ENCODE measurements at regions not wholly inside any gene's neighbourhood (a gene's known extent, or its start where the extent isn't known, plus 50 kb on each side); places are given as distances from the start of the nearest gene placed in this dataset.

- Mint-ChIP-seq H3K9me3 (peaks cover 96% of the 10 kb centered on the region), H3K27ac (no peak overlapping the region)
- H3K4me3 ChIP-seq = no peak overlapping the region
Measured at GRCh38 chr12:126019385-126019784, 954.1 kb downstream of the AACS start.

More at GRCh38 chr12:126019385-126019784, 954.1 kb downstream of the AACS start:
- Histone ChIP-seq H3K4me1 (ENCODE audit: insufficient read depth) (no peaks in the 10 kb centered on the region), H3K36me3 (ENCODE audit: insufficient read depth) (no peaks in the 10 kb centered on the region; the same call in 1 of the 2 replicates), H3K9me2 (ENCODE audit: insufficient read depth) (no peaks in the 10 kb centered on the region), H3K27ac (ENCODE audit: low read depth) (no peak overlapping the region), H4K20me1 (replicated peaks; ENCODE audit: insufficient read depth) (no peaks in the 10 kb centered on the region), H3F3A (replicated peaks; ENCODE audit: low read depth) (no peaks in the 10 kb centered on the region), H2AFZ (no peak overlapping the region), H3K4me2 (no peak overlapping the region), H3K79me2 (replicated peaks; ENCODE audit: insufficient read depth) (no peaks in the 10 kb centered on the region), H3K27me3 (ENCODE audit: insufficient read depth) (no peaks in the 10 kb centered on the region)
- ATAC-seq (no peak), DNase-seq (ENCODE audit: low spot score) (no peak)
- Mint-ChIP-seq H3K4me3 (no peak overlapping the region), H3K27me3 (ENCODE audit: insufficient read depth, low read depth, poor library complexity) (peaks cover 9% of the 10 kb centered on the region), H3K36me3 (ENCODE audit: low read depth) (peaks cover 47% of the 10 kb centered on the region), H3K4me1 (no peaks in the 10 kb centered on the region)
- no peak for TF ChIP-seq ZNF114 (CRISPR knock-in tag; IDR thresholded peaks at IDR 0.05)
- no peak for TF ChIP-seq CREB1 (CRISPR knock-in tag; IDR thresholded peaks at IDR 0.05; ENCODE audit: low read depth)
- TF ChIP-seq EZH2 (IDR thresholded peaks at IDR 0.05; ENCODE audit: low read depth, unreplicated experiment) = no peak
- TF ChIP-seq POLR2AphosphoS5 (IDR thresholded peaks at IDR 0.05; ENCODE audit: low read depth) = no peak
- TF ChIP-seq CTCF (conservative IDR thresholded peaks at IDR 0.05; ENCODE audit: low read depth in 2 of 2) = no peak
- TF ChIP-seq NANOG (IDR thresholded peaks at IDR 0.05; ENCODE audit: borderline replicate concordance) = no peak
- TF ChIP-seq ZNF462 (CRISPR knock-in tag; IDR thresholded peaks at IDR 0.05) = no peak
- no peak for TF ChIP-seq ETS1 (IDR thresholded peaks at IDR 0.05)
- no peak for TF ChIP-seq ZNF331 (CRISPR knock-in tag; IDR thresholded peaks at IDR 0.05; ENCODE audit: low read depth)
- TF ChIP-seq JUNB (IDR thresholded peaks at IDR 0.05; ENCODE audit: unreplicated experiment) = no peak
- no peak for TF ChIP-seq EZH2phosphoT487 (IDR thresholded peaks at IDR 0.05; ENCODE audit: unreplicated experiment)
- no peak for TF ChIP-seq REST (IDR thresholded peaks at IDR 0.05; ENCODE audit: unreplicated experiment)
- no peak for TF ChIP-seq STAT1 (IDR thresholded peaks at IDR 0.05; ENCODE audit: unreplicated experiment)
